GM12891 (cell line): ENCODE measurements at regions not wholly inside any gene's neighbourhood (a gene's known extent, or its start where the extent isn't known, plus 50 kb on each side); places are given as distances from the start of the nearest gene placed in this dataset.
"Not testable (repeated sequence)": the region's sequence is repeated elsewhere in the genome, so short reads cannot be mapped to it uniquely, and the experiment has no call there.

Experiments
- POLR2A ChIP-seq: IDR thresholded peaks from 2 replicates; pipeline ENCODE4 v1.6.1; 2011; ENCODE audit warnings: low read depth, low read length, control low read depth
- POLR2AphosphoS5 ChIP-seq: IDR thresholded peaks from 2 replicates; pipeline ENCODE4 v1.6.1; 2011; ENCODE audit warnings: low read depth, low read length, control low read depth
- SPI1 ChIP-seq: IDR thresholded peaks from 2 replicates; pipeline ENCODE4 v1.6.1; 2011; ENCODE audit warnings: low read depth, low read length, control low read depth

DNA sequence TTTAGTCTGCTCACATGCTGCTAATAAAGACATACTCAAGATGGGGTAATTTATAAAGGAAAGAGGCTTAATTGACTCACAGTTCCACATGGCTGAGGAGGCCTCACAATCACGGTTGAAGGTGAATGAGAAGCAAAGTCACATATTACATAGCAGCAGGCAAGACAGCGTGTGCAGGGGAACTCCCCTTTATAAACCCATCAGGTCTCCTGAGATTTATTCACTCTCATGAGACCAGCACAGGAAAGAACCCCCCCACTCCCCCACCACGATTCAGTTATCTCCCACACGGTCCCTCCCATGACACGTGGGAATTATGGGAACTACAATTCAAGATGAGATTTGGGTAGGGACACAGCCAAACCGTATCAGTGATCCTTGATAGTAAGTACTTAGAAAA lies 891.7 kb upstream of the CDH10 start:
- not testable (repeated sequence) for TF ChIP-seq POLR2A, POLR2AphosphoS5, SPI1
